ENCODE measurements at regions not wholly inside any gene's neighbourhood (a gene's known extent, or its start where the extent isn't known, plus 50 kb on each side); places are given as distances from the start of the nearest gene placed in this dataset.
A peak's percentile ranks its signal among the peaks of the same experiment; 100 is the strongest.
"Not testable (repeated sequence)": the region's sequence is repeated elsewhere in the genome, so short reads cannot be mapped to it uniquely, and the experiment has no call there.

- DNase-seq, result no peak
These were observed 50.8 kb upstream of the PTHLH start for GRCh38 chr12:28023156-28023887.

DNA sequence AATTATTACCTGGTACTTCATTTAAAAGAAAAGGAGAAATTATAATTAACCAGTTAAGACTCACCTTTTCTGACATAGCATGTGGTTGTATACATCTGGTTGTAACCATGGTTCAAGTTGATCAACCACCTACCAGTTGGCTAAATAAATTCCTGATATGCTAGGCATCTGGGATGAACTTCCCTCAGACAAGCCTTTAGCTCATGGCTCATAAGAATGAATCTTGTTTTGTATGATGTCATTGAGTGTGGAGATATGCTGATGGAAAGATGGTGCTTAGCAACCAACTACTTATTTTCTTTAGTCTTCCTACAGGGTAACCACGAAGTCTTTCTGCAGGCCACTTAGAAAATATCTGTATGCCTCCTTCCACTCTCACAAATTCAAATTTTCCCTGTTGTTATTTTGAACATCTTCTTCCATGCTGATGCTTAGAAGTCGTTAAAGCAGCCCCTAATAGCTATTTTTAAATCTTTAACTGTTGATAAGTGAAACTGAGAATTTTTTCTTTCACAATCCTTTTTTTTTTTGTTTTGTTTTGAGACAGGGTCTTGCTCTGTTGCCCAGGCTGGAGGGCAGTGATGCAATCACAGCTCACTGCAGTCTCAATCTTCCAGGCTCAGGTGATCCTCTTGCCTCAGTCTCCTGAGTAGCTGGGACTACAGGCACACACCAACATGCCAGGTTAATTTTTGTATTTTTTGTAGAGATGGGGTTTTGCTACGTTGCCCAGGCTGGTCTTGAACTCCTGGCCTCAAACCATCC lies 51.9 kb upstream of the PTHLH start:
- no peak for DNase-seq

- DNase-seq, result no peak
These were observed 53.4 kb upstream of the PTHLH start for GRCh38 chr12:28025821-28026505.

DNA sequence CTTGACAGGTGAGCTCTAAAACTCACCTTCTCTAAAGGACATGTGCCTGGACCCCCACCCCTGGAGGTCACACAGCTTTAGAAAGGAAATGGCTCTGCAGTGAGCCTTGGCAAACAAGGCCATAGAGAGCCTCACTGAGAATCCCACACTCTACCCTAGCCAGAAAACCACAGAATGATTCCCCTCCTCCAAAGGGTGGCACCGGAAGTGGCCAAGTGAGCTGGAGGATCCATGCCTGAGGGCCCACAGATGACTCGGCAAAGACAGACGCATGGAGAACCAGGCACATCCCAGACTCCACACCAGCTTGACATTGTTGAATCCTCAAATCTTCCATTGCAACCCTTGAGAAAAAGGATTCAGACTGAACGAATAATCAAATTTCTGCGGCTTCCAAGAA lies 54.2 kb upstream of the PTHLH start:
- no peak for DNase-seq

- peak; percentile 33 for DNase-seq
These were observed 54.8 kb upstream of the PTHLH start for GRCh38 chr12:28027328-28027727.

GRCh38 chr12:28027947-28028724 lies 55.6 kb upstream of the PTHLH start:
- DNase-seq, result no peak

- DNase-seq, result no peak
These were observed 60.4 kb upstream of the PTHLH start for GRCh38 chr12:28032811-28033537.

DNA sequence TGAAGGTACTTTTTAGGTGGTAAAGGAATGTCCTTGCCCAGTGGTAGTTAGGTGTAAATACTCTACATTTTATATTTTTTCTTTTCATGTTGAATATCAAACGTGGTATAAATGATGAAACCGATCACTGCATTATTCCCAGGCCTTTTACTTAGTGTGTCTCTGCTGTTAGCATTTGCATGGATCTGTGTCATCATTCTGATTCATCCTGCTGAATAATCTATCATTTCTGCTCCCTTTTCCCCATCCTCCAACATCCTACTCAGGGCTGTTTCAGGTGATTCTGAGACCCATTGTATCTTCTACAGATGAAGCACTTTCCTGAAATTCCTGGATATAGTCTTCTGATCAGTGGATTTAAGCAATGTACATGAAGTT lies 61.0 kb upstream of the PTHLH start:
- DNase-seq, result no peak

DNA sequence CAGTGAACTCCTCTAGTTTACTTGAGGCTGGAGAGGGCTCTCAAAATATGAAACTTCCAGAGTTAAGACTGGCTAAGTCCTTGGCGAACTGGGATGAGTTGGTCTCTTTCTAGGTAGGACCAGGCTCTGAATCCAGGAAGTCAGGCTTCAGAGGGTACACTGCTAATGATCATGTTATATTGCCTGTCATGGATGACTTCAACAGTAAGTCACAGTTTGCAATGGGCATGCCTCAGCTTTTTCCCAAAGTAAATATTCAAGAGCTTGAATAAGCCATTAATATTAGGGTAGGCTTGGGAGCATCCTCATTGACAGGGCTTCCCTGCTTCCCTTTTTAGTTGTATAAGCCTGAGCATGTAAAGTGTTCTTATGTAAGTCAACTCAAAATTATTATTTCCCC lies 61.7 kb upstream of the PTHLH start:
- no peak for DNase-seq

- DNase-seq, result peak; percentile 51
These were observed 63.0 kb upstream of the PTHLH start for GRCh38 chr12:28035500-28035899.

DNA sequence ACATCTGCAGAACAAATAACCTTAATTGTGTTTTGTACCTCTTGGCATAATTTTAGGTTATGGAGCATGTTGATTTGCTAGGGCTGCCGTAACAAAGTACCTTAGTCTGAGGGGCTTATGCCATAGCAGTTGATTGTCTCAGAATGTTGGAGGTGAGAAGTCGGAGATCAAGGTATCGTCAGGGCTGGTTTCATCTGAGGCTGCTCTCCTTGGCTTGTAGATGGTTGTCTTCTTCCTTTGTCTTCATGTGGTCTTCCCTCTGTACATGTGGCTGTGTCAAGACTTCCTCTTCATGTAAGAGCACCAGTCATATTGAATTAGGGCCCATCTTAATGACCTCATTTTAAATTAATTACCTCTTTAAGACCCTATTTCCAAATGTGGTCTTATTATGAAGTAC lies 64.4 kb upstream of the PTHLH start:
- no peak for DNase-seq

GRCh38 chr12:28040246-28040645 lies 67.7 kb upstream of the PTHLH start:
- DNase-seq, result no peak

- not testable (repeated sequence) for DNase-seq
These were observed 74.1 kb upstream of the PTHLH start for GRCh38 chr12:28046600-28046999.

DNA sequence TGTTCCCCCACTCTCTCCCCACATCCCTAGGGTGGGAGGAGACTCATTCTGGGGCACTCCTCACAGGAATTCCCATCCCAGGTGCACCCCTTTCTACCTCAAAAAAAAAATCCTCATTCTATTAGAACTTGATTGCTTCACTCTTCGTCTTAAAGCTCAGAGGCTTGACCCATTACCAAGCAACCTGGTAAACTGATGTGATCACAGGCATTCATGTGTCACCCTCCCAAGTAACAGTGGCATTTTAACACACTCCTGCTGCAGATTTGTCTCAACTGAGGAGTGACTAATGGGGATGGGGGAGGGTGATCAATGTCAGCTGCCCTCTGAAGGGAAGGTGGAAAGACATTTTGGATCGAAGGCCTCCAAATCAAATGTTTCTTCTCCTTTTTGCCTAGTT lies 78.1 kb upstream of the PTHLH start:
- no peak for DNase-seq

DNA sequence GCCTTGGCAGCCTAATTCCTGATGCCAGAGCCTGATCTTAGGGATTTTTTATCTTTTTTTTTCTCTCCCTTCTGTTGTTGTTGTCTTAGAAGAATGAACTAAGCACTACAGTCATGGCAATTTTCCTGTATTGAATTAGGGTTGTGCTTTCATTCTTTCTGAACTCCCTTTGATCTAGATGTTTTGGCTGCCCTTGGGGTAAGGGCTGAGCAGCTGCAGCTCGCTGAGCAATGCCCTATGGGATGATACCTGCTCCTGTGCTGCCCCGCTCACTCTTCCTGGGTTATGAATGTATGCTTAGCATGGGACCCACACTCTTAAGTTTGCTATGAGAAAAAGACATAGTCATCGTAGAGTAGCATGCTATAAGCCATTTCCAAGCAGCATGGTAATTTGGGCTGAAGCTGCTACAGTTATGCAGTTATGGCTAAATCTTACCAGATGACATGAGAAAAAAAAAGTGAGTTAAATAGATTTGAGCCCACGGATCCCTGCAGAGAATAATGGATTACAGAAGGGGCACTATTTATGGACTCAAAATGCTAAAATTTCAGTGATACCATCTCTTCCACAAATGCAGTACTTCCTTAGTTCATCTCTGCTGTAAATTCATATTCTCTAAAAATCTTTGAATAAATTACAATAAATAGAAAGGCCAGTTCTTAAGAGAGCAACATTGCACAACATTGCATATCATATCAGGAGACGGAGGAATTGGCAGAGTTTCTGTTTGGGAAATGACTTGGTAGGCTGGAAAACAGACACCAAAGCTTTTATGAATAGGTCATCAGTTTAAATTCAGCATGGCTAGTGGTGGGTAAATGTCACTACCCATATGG lies 79.2 kb upstream of the PTHLH start:
- DNase-seq, result no peak

GRCh38 chr12:28053564-28053963 lies 81.0 kb upstream of the PTHLH start:
- DNase-seq, result no peak

DNA sequence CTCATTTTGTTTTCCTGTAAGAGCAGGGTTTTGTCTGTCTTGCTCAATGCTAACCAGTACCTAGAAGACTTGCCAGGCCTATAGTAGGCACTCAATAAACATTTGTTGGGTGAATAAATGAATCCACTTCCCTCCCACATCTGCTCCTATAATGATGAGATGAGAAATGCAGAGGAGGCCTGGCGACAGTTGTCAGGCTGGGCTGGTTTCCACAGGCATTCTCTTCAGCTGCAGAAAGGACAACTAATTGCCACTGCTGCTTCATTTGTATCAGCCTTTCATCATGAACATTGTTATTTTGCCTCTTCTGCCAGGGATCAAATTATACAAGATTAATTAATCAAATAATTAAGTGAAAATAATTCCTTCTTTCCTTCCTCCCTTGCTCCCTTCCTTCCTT lies 82.0 kb upstream of the PTHLH start:
- no peak for DNase-seq

DNA sequence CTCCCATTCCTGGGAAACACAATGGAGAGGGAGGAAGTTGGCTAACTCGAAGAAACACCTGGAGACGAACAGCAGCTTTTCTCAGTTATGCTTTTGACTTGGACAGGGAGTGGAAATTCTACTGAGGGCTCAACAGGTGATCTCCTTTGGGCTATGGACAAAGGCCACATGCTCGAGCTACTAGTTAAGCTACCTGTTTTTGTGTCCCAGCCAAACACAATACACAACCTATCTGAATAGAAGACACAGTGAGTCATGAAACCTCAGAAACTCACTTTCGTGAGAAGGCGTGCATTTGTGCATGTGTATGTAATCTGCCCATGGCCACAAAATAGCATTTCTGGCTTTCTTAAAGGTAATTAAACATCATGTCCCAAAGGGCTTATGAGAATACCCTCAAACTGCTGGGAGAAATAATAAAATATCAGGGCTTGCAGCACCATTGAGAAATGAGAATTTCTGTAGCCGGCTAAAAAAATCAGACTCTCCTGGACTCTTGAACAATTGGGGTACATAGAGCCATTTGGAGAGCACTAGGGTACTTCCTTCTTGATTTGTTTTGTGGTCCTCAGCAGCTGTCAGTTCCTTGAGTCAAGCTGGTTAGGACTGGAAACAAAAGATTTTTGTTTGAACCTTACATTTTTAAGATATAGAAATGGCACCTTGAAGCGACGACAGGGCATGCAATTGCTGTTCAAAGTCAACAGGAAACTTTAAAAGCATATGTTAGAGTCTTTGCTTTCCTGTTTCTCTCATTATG lies 85.5 kb upstream of the PTHLH start:
- no peak for DNase-seq

GRCh38 chr12:28059220-28059619 lies 86.7 kb upstream of the PTHLH start:
- no peak for DNase-seq

- no peak for DNase-seq
These were observed 87.1 kb upstream of the PTHLH start for GRCh38 chr12:28059668-28060067.

- DNase-seq, result no peak
These were observed 88.3 kb upstream of the PTHLH start for GRCh38 chr12:28060871-28061270.
